ENCODE measurements at regions not wholly inside any gene's neighbourhood (a gene's known extent, or its start where the extent isn't known, plus 50 kb on each side); places are given as distances from the start of the nearest gene placed in this dataset.
"Not testable (repeated sequence)": the region's sequence is repeated elsewhere in the genome, so short reads cannot be mapped to it uniquely, and the experiment has no call there.

DNA sequence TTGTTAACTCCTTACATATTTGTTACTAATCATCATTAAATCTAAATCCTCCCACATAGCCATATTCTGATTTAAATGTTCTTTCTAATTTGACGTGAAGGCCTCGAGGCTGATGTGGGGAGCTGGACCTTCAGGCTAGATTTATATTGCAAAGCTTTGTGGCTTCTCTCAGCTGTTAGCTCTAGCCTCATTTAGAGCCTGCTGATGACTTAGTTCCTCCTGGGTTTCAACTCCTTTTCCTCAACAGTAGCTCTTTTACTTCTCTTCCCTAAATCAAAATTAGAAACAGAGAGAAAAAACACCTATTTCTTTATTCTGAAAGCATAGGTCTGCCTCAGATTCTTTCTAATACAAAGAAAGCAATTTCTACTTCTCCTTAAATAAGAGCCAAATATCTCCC lies 477.5 kb upstream of the CCDC196 start:
- FAIRE-seq: no peak
- DNase-seq (ENCODE audit: low spot score): no peak

DNA sequence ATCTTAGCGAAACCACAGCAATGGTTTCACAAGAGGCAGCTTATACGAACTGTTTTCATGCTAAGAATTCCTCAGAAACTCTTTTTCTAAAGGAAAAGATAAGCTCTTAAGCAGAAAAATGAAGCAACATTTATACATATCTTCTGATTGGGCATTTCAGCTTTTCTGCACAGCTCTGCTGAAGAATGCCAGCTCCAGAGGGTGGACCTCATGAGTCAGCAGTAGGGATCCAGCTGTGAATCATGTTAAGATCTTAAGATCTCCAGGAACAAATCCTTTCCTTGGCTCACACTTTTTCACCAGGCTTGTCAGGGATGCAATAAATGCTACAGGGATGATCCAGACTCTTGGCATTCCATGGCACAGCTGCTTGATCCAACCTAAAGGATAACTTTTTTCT lies 477.1 kb upstream of the CCDC196 start:
- DNase-seq (ENCODE audit: low spot score) (peak; percentile 80), FAIRE-seq (peak; percentile 85)

DNA sequence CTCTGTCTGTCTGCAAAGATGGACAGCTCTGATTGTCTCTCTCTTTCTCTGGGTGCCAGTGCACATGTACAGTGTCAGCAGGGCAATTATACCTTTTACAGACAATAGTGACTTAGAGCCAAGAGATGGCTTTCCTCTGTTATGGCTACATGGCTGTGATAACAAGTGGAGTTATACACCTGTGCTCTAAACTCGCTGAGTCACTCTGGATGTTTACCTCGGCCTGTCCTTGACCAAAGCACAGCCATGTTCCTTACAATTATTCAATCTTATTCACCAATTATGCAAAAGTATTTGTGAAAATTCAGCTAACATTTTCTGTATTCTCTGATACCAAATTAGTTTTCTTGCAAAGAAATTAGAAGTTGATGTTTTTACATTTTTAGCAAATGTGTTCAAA lies 475.5 kb upstream of the CCDC196 start:
- no peak for FAIRE-seq
- DNase-seq (ENCODE audit: low spot score): no peak

DNA sequence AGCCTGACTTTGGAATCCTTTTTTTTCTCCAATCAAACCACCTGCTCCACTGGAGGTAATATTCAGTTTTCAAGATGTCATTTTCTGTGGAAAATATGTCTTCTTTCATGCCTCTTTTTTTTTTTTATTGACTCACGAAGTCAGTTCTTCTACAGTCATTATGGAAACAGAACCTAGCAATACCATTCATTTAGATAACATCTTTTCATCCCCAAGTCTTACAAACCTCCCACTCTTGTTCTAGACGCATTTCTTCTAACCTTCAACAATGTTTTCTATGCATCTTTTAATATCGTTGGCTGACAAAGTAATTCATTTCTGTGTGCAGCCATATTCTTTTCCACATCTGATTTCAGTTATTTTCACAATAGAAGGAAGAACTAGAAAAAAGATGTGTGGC lies 474.3 kb upstream of the CCDC196 start:
- DNase-seq (ENCODE audit: low spot score) (no peak), FAIRE-seq (no peak)

DNA sequence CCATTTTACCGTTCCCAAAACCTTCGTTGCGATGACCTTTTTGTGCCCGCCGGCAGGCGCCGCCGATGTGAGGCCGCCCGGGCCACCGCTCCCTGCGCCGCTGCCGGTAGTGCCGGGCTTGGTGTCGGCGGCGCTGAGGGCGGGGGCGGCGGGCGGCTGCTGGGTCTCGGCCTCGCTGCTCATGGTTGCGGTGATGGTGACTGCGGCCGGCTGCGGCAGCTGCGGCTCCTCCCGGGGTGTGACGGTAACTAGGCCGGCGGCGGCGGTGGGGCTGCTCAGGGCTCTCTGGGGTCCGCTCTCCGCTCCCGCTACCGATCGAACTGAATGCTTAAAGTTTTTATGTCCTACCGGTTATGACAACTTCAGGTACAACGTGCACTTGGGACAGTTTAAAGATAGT lies 472.6 kb upstream of the CCDC196 start:
- FAIRE-seq: not testable (repeated sequence)

DNA sequence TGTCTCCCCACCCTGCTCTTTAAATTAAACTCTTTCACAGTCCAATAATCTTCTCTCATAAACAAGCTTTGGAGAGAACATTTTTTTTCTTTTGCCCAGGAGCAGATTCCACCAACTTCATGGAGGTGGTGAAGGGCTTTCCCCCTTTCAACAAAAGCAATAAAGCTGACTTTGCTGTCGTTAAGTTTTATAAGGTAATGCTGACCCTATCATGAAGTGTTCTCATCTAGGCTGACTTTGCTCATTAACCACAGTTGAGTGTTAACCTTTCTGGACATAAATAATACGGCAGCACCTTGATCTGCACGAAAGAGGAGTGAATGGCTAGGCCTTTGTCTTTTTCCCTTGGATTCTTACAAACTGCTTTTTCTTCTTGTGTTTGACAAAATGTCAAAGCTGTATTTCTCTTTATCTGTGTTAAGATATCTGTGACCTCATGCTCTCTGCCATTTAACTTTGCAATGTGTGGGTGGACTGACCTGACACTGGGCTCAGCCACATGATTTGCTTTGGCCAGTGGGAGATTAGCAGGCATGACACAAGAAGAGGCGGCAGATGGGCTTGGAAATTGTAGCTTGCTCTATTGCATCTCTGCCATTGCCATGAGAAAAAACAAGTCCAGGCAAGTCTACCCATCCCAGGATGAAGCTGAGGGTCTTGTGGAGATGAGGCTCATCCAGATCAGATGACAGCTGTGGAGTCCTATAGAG lies 470.9 kb upstream of the CCDC196 start:
- no peak for DNase-seq (ENCODE audit: low spot score)
- peak; percentile 81 for FAIRE-seq

More for the DNA sequence above, 472.6 kb upstream of the CCDC196 start:
- not testable (repeated sequence) for DNase-seq (ENCODE audit: low spot score)

DNA sequence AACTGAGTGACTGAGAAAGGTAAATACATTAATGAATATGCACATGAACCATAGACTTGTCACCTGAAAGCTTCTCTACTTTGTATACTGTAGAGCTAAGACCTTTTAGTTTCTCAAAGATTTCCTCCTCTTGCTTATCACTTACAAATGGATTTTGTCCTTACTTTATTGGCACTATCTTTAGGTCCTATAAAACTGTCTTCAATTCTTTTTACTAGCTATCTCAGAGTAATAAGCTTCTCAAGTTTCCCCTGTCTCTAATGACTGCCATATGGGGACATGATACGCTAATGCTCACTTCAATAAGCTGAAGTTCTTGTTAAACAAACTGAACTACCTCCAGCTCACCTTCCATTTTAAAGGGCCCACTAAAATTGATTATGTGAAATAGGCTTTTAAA lies 468.2 kb upstream of the CCDC196 start:
- FAIRE-seq (no peak), DNase-seq (ENCODE audit: low spot score) (no peak)

DNA sequence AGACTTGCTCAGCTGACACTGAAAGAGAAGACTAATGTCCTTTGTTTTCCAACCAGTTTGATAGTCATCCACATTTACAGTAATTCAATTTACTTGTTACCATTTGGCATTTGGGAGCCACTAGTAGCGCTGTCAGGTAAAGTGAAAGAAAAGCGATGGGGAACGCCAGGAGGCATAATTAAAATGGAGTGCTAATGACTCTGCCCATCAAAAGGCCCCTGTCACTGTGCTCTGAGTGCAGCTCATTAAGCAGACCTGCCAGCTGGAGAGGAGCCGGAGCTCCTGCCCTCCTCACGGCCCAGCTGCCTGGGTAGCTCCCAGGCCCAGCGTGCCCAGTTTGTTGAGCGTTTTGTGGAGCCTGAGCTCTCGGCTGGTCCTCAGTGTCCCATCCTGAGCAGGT lies 463.6 kb upstream of the CCDC196 start:
- FAIRE-seq (peak; percentile 9), DNase-seq (ENCODE audit: low spot score) (no peak)

DNA sequence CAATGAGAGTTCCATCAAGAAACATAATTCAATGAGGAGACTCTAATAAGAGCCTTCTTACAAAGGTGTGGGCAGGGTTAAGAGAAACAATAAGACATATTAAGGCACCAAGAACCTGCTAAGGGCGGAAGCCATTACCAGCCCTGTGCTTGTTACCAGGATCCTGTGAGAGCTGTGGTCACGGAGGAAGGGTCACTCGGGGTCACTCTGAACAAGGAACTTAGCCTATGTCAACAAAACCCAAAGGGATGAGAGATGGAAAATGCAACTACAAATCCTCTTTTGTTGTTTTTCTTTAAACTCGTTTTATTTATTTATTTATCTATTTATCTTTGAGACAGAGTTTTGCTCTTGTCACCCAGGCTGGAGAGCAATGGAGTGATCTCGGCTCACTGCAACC lies 460.4 kb upstream of the CCDC196 start:
- FAIRE-seq: no peak
- no peak for DNase-seq (ENCODE audit: low spot score)

DNA sequence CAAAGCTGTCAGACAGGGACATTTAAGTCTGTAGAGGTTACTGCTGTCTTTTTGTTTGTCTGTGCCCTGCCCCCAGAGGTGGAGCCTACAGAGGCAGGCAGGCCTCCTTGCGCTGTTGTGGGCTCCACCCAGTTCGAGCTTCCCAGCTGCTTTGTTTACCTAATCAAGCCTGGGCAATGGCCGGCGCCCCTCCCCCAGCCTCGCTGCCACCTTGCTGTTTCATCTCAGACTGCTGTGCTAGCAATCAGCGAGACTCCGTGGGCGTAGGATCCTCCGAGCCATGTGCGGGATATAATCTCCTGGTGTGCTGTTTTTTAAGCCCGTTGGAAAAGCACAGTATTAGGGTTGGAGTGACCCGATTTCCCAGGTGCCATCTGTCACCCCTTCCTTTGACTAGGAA lies 454.2 kb upstream of the CCDC196 start:
- FAIRE-seq; DNase-seq (ENCODE audit: low spot score): not testable (repeated sequence)

DNA sequence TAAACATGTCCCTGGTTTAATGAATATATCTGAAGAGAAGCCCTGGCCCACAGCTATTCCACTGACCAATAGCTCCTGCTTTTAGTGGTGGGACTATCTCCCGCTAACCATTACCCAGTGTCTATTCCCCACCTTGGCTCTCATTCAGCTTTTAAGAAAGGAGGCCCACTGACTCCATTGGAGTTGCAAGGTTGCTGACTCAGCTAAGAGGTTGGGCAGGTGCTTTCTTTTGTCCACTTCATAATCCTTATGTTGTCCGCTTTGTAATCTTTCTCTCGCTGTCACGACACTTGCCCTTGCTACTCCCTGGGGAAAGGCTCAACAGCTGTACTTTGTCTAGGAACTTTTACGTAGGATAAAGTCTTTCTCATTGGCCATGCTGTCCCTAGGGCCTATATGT lies 453.4 kb upstream of the CCDC196 start:
- FAIRE-seq (peak; percentile 30), DNase-seq (ENCODE audit: low spot score) (no peak)

DNA sequence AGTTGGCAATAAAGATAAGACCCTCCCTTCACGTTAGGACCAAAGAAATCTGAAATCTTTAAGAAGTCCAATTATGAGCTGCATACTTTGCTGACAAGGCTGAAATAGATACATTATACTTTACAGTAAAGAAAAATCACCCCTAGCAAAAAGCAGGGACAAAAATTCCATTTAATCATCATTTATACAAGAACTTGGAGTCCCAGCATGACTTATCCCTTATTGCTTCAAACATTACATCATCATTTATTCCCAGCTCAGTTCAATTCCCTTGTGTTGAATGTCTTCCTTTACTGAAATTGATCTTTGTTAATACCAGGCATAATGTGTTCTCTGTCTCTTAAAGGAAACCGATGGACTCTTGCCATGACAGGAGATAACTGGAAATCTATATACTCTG lies 449.6 kb upstream of the CCDC196 start:
- DNase-seq (ENCODE audit: low spot score) (no peak), FAIRE-seq (peak; percentile 77)

DNA sequence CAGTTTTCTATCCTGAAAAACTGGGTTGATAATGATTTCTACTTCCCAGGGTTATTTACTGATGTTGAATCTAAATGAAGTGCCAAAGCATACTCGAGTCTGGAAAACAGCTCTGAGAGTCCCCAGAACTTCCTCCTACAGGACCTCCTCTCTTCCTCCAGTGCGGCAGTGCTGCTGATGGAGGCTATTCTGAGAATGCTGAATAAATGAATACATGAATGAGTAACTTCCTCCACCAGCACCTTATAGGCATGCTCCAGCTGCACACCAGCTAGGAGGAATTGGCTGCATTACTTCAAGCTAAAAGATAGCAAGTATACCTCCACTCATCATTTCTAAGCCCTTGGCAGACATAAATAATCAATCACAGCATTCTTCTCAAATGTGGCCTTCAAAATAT lies 448.8 kb upstream of the CCDC196 start:
- peak; percentile 52 for FAIRE-seq
- no peak for DNase-seq (ENCODE audit: low spot score)

DNA sequence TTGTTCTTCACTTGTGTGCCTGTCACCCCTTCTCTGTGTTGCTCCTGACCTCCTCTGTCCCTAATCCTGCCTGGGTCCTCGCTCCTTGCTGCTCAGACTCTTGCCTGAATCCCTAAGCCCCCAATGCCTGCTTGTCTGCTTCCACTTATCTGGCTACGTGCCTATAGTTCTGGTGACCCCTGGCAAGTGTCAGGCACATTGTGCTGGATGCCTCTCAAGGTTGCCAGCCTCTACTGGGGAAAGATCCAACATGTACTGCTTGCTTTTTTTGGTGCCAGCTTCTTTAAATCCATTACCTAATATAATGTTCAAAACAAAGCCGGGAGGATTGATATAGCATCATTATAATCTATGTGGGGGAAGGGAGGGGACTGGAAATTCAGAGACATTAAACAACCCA lies 448.0 kb upstream of the CCDC196 start:
- no peak for DNase-seq (ENCODE audit: low spot score)
- no peak for FAIRE-seq

DNA sequence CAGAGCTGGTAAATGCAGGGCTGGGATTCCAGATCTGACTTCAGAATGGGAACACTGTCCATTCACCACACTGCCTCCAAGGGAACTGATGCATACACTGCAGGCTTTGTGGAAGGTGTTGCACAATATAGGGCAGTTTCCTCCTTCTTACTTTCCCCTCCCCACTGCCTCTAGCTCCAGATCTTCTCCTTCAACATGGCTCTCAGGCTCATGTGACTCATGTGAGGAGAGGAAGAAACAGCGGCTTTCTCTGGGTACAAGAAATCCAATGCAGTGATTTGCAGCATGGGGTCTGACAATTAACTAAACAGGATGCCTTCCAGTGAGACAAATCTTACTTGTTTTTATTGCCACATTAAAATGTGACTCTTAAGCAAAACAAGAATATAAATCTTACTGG lies 447.6 kb upstream of the CCDC196 start:
- FAIRE-seq (no peak), DNase-seq (ENCODE audit: low spot score) (peak; percentile 29)

DNA sequence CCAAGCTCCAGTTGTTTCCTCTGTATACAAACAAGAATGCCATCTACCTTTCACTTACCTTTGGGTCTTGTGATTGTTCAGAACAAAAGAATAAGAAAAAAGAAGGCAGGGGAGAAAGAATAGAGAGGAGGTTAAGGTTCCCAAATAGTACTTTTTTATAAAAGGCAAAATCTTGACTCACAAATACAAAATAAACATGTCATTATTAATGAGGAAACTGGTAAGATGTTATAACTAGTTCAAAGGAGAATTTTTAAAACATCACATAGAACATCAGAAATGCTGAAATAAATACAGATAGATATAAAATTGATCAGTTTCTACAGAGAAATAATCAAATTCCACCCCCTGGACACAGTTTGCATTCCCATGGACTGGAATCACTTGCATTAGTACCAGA lies 446.7 kb upstream of the CCDC196 start:
- no peak for FAIRE-seq
- DNase-seq (ENCODE audit: low spot score): no peak

DNA sequence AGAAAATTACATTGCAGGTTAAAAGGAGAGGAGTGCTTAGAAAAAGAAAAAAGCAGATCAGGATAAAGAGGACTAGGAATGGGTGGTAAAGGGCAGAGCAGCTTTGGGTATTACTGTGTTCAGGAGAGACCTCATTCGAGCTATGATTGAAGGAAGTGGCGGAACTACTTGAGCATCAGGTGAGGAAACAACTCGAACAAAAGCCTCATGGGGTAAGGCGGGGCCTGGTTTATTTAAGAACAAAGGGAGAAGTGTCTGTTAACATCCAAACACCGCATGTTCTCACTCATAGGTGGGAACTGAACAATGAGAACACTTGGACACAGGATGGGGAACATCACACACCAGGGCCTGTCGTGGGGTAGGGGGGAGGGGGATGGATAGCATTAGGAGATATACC lies 444.6 kb upstream of the CCDC196 start:
- FAIRE-seq (peak; percentile 5), DNase-seq (ENCODE audit: low spot score) (no peak)

DNA sequence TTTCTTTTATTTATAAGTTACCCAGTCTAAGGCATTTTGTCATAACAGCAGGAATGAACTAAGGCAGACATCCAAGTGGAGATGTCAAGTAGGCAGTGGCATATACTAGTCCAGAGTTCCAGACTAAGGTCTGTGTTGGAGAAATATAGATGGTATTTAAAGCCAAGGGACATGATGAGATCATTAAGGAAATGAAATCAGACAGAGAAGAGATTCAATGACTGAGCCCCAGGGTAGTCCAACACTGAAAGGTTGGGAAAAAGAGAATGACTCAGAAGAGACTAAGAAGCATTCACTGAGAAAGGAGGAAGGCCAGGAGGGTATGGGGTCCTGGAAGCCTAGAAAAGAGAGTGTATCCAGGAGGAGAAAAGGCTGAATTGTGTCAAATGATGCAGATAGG lies 442.2 kb upstream of the CCDC196 start:
- DNase-seq (ENCODE audit: low spot score): no peak
- FAIRE-seq: no peak

DNA sequence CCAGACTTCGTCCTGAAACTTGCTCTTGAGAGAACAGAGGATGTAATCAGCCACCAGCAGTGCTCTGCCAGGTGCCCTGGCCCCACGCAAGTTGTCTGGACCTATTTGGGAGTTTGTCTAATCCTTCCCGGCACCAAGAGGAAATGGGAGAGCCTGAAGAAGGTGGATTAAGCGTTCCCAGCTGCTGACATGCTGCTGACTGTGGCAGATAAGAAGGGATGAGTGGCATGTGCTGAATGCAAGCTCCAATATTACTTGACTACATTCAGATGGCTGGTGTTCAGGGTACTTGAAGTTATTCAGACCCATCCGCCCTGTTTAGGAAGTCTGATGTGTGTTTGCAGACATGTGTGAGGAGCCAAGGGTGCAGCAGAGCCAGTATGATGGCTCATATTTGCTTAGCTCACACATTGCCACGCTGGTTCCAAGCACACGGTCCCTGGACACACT lies 440.6 kb upstream of the CCDC196 start:
- FAIRE-seq (peak; percentile 95), DNase-seq (ENCODE audit: low spot score) (no peak)

DNA sequence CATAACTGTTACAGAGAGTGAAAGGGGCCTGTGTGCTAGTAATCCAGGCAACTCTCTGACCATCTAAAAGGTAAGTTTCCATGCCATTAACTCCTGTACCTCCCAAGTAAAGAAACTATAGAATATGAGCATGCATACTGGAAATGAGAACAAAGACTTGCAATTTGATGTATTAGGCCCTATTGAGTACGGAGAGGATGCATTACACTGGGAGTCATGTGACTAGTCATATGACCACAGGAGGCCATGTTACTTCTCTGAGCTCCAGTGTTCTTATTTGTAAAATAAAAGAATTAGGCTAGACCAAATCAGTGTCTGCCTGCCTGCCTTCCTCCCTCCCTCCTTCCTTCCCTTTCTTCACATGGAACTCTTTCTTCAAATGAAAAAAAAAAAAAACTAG lies 440.1 kb upstream of the CCDC196 start:
- DNase-seq (ENCODE audit: low spot score): no peak
- no peak for FAIRE-seq

DNA sequence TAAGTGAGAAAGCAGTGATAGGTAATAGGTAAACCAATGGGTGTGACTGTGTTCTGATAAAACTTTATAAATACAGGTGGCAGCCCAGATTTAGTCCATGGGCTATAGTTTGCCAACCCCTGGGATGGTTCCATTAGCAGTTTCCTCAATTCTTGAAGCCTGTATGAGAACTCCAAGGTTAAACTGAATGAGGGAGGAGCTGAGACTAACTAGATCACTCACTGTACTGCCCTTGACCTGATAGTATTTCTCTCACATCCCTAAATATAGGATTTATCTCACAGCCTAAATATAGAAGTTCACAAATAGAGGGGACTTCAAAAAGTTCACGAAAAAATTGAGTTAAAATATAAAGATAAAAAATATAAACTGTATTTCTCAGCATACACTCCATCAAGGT lies 439.6 kb upstream of the CCDC196 start:
- DNase-seq (ENCODE audit: low spot score) (no peak), FAIRE-seq (no peak)

DNA sequence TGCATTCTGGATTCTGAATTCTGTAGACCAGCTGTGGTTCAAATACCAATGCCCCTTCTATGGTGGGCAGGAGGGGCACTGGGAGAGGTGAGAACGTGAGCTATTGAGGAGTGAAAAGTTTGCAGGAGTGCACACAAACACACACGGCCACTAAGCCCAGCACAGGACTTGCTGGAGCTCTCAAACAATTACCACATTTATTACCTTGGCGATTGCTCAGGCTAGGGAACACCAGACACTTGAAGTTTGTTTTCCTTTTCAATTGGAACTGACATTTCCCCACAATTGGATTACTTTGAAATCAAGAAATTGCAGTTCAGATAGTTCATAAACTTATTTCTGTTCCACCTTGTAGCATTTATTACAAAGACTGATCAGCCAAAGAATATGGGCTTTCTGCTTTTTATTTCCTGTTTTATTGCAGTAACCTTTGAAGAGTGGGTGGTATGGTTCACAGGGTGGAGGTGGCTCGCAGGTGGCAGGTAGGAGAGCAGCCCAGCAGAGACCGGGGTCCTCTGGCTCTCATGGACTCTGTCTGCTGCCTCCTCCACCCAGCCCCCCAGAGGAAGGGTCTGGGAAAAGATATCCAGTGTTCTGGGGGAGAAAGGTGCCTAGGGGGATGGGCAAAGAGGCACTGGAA lies 429.8 kb upstream of the CCDC196 start:
- FAIRE-seq: peak; percentile 87
- no peak for DNase-seq (ENCODE audit: low spot score)

DNA sequence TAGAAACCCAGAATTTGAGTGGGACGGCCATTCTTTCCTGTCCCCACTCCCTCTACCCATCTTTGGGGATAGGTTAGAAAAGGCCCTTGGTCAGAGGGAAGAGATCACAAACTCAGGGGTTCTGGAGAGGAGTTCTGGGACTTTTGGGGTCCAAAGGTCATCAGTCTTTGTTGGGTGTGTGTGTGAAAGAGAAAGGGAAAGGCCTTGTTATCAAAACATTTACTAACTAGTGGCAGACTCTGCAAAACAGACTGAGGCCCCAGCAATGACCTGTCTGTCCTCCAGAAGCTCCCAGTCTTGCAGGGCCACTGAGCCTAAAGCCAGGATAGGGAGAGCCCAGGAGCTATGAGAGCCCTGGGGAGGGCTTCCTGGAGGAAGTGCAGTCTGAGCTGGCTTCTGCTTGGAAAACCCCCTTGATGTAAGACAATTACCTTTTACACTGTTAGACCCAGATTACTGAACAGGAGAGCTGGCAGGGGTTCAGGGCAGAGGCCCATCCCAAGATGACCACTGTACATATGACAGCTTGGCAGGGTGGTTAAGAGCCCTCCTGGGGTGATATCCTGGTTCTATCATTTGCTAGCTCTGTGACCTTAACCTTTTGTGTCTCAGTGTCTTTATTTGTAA lies 429.1 kb upstream of the CCDC196 start:
- DNase-seq (ENCODE audit: low spot score): no peak
- no peak for FAIRE-seq

All from urothelium cell line (cell line).